Activated naive CD8-positive, alpha-beta T cell treated with anti-CD3 and anti-CD28 coated beads, Interleukin-2, amount 10 ng/mL, durations not matched to agents 7 days and 5 days (primary cell): ENCODE measurements at regions not wholly inside any gene's neighbourhood (a gene's known extent, or its start where the extent isn't known, plus 50 kb on each side); places are given as distances from the start of the nearest gene placed in this dataset.
"Not testable (repeated sequence)": the region's sequence is repeated elsewhere in the genome, so short reads cannot be mapped to it uniquely, and the experiment has no call there.

Experiments used
- ATAC-seq: fragments of 150-1000 bp; cut with Tn5 transposase; one replicate; pipeline ENCODE4 v1.10.0; 2021; ENCODE audit warnings: low read depth, moderate library complexity
- POLR2A ChIA-PET: fragments of 350-600 bp; sonication (Branson Sonifier 250); formaldehyde crosslinking; loops from one replicate; lab custom pipeline; 2021; ENCODE audit warnings: antibody characterized with exemption; lab: Charles Lee
- DNase-seq: peaks from one replicate; pipeline ENCODE4 v3.0.0; 2021
- H3K27ac Mint-ChIP-seq: one replicate; pipeline ENCODE4 v1.8.0; 2022; ENCODE audit warnings: mild to moderate bottlenecking, mixed read lengths
- H3K27me3 Mint-ChIP-seq: one replicate; pipeline ENCODE4 v1.8.0; 2022; ENCODE audit warnings: mild to moderate bottlenecking, moderate library complexity, mixed read lengths
- H3K36me3 Mint-ChIP-seq: one replicate; pipeline ENCODE4 v1.8.0; 2021; ENCODE audit warnings: mild to moderate bottlenecking, mixed read lengths
- H3K4me1 Mint-ChIP-seq: one replicate; pipeline ENCODE4 v1.8.0; 2021; ENCODE audit warnings: mixed read lengths
- H3K4me3 Mint-ChIP-seq: one replicate; pipeline ENCODE4 v1.8.0; 2022; ENCODE audit warnings: mild to moderate bottlenecking, moderate library complexity, mixed read lengths
- H3K9me3 Mint-ChIP-seq: one replicate; pipeline ENCODE4 v1.8.0; 2021; ENCODE audit warnings: mixed read lengths

DNA sequence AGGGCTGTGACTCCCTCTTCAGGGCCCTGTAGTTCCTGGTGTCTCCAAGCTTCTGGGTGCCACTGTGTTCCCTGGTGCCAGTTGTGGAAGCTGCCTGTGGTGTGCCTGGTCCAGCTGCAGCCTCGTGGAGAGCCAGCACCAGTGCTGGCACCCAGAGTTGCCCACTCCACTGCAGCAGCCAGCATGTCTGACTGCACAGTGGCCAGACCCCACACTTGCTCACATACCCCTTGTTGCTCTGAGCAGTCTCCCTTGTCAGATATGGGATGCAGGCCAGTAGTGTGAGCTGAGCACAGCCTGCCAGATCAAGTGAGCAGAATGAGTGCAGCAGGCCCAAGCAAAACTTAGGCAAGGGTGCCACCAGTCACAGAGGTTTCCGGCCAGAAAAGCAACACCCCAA, 108.6 kb downstream of the ZMAT1 start:
- Mint-ChIP-seq H3K9me3 (no peaks in the 10 kb centered on the region), H3K4me1 (no peaks in the 10 kb centered on the region), H3K4me3 (no peak overlapping the region), H3K27me3 (no peaks in the 10 kb centered on the region), H3K27ac (no peak overlapping the region), H3K36me3 (no peaks in the 10 kb centered on the region)
- DNase-seq (no peak), ATAC-seq (no peak)
- POLR2A ChIA-PET, result no interaction called here

DNA sequence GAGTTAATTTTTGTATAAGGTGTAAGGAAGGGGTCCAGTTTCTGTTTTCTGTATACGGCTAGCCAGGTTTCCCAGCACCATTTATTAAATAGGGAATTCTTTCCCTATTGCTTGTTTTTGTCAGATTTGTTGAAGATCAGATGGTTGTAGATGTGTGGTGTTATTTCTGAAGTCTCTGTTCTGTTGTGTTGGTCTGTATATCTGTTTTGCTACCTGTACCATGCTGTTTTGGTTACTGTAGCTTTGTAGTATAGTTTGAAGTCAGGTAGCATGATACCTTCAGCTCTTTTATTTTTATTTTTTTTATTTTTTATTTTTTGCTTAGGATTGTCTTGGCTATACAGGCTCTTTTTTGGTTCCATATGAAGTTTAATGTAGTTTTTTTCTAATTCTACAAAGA, 114.1 kb downstream of the ZMAT1 start:
- H3K4me1 Mint-ChIP-seq, H3K9me3 Mint-ChIP-seq, ATAC-seq, H3K36me3 Mint-ChIP-seq, H3K27ac Mint-ChIP-seq, H3K4me3 Mint-ChIP-seq, DNase-seq, POLR2A ChIA-PET, H3K27me3 Mint-ChIP-seq: not testable (repeated sequence)

DNA sequence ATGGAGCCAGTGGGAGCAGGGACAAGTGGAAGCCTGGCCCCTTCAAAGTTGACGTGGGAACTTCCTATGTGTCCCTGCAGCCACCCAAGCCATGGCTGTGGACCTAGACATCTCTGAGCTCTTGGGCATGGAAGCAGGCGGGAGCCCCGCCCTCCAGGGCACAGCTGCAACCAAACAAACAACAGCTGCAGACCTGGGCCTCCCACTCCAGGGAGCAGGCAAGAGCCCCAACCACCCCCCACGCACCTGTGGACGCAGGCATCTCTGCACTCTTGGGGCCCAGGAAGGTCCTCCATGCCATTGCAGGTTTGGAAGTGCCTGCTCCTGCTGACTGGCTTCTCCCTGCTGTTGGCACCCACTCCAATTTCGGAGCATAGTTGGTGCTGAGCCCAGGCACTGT, 118.6 kb downstream of the ZMAT1 start:
- H3K27me3 Mint-ChIP-seq, result no peaks in the 10 kb centered on the region
- no peaks in the 10 kb centered on the region for H3K36me3 Mint-ChIP-seq
- ATAC-seq (no peak), DNase-seq (no peak)
- POLR2A ChIA-PET, result no interaction called here
- no peaks in the 10 kb centered on the region for H3K4me1 Mint-ChIP-seq
- no peak overlapping the region for H3K4me3 Mint-ChIP-seq
- H3K27ac Mint-ChIP-seq, result no peak overlapping the region
- no peaks in the 10 kb centered on the region for H3K9me3 Mint-ChIP-seq

DNA sequence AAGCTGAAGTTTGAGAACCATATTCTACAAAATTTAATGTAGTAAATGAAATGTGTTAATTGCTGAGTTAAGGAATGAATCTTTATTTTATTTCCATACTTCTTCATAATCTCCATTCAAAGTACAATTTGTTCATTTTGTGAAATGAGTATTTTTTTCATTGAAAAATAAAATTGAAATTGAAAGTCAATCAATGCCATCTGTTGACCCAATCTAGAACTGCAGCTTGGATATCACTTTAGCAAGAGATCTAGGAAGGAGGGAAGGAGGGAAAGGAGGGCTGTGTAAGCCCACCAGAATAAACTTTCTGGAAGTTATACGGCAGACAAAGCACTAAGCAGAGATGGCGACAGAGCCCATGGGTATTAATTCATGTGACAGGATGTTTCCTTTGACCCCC, 128.4 kb downstream of the ZMAT1 start:
- Mint-ChIP-seq H3K27ac (no peak overlapping the region), H3K4me3 (no peak overlapping the region), H3K4me1 (peaks cover 3% of the 10 kb centered on the region), H3K27me3 (no peaks in the 10 kb centered on the region), H3K36me3 (no peaks in the 10 kb centered on the region), H3K9me3 (no peaks in the 10 kb centered on the region)
- no peak for DNase-seq
- no peak for ATAC-seq
- POLR2A ChIA-PET, result no interaction called here

DNA sequence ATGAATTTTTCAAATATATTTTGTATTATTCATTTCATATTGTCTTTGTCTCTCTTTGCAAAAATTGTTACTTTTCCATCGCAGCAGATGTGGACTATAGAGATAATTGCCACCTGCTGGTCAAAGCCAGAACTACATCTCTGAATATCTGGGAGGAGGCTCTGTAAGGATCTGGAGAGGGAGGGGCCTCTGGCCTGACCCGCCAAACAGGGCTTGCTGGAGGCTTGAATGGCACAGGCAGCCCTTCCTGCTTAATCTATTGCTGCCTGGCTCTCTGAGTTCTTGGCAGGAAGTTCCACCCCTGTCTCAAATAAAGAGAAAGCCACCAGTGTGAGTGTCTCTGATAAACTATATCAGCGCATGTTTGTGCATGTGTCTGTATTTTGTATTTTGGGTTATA, 132.4 kb downstream of the ZMAT1 start:
- Mint-ChIP-seq H3K4me3 (peak overlapping the region; percentile 81), H3K36me3 (no peaks in the 10 kb centered on the region), H3K4me1 (peaks cover 3% of the 10 kb centered on the region), H3K27me3 (no peaks in the 10 kb centered on the region), H3K27ac (no peak overlapping the region), H3K9me3 (no peaks in the 10 kb centered on the region)
- ATAC-seq, result peak; percentile 100
- DNase-seq, result peak; percentile 46
- POLR2A ChIA-PET, result no interaction called here

DNA sequence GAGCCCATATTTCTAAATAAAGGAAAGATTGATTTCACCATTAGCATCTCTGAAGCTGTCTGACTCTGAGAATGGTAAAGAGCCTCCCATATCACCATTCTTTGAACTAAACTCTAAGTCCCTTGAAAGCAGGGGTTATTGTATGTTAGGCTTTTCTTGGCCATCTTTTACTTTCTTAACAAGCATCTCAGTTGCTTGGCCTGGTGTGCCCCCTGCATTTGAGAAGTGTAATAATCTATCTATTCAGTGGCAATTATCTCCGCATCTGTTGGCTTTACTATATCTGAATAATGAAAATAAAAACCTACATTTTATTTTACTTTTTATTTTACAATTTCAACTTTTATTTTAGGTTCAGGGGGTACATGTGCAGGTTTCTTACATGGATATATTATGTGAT, 128.3 kb upstream of the ARMCX2 start:
- ATAC-seq, result no peak

DNA sequence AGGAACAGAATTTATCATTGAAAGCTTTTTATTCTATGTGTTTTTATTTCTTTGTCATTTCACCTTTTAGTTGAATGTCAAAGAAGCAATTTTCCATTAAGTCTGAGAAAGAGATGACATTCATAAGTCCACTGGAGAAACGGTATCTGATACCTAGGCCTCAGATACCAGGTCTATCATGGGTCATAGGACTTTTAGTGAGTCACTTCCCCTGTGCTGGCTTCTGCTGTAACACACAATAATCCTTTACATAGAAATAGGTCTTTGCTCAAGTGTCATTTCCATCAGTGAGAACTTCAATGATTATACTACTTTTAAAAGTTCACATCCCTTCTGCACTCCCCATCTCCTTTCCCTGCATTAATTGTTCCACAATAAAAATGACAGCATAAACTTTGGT, 125.5 kb upstream of the ARMCX2 start:
- H3K4me1 Mint-ChIP-seq, result no peaks in the 10 kb centered on the region
- H3K4me3 Mint-ChIP-seq, result no peak overlapping the region
- H3K27ac Mint-ChIP-seq, result no peak overlapping the region
- DNase-seq, result no peak
- no peaks in the 10 kb centered on the region for H3K9me3 Mint-ChIP-seq
- H3K36me3 Mint-ChIP-seq, result no peaks in the 10 kb centered on the region
- POLR2A ChIA-PET, result no interaction called here
- no peak for ATAC-seq
- no peaks in the 10 kb centered on the region for H3K27me3 Mint-ChIP-seq

More for the DNA sequence above, 128.3 kb upstream of the ARMCX2 start:
- Mint-ChIP-seq H3K9me3 (no peaks in the 10 kb centered on the region), H3K4me1 (no peaks in the 10 kb centered on the region), H3K27me3 (no peaks in the 10 kb centered on the region), H3K27ac (no peak overlapping the region), H3K36me3 (no peaks in the 10 kb centered on the region), H3K4me3 (no peak overlapping the region)
- DNase-seq, result no peak
- POLR2A ChIA-PET, result no interaction called here

DNA sequence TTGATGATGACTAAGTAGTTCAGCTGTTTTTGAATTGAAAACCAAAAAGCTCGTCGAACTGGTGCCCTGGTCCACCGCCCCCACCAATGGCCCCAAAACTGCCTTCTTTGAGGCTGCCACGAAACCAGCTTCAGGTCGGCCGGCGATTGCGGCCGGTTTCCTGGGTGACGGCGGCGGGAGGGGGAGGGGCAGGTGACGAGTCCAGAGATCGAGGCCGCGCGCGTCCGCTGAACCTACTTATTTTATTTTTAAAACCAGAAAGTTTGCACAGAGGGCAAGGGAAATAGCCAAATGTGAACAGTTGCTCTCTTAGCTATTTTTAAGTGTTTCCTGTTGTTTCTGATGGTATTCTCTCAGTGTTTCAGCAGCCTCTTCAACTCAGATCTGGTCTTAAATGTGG, 120.8 kb upstream of the ARMCX2 start:
- H3K9me3 Mint-ChIP-seq, H3K27me3 Mint-ChIP-seq, DNase-seq, ATAC-seq, H3K36me3 Mint-ChIP-seq, H3K27ac Mint-ChIP-seq, H3K4me1 Mint-ChIP-seq, H3K4me3 Mint-ChIP-seq, POLR2A ChIA-PET: not testable (repeated sequence)

DNA sequence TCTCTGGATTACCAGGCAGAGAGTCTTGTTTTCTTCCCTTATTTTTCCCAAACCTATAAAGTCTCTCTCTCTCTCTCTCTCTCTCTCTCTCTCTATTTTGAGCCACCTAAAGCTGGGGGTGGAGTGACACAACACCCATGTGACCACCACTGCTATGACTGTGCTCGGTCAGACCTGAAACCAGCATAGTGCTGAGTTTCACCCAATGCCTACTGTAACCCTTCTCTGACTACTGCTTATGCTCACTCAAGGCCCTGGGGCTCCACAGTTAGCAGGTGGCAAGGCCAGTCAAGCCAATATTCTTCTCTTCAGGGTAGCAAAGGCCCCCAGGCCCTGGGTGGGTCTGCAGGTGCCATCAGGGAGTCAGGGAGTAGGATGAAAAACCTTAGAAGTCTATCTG, 114.7 kb upstream of the ARMCX2 start:
- Mint-ChIP-seq H3K36me3 (no peaks in the 10 kb centered on the region), H3K27me3 (peaks cover 4% of the 10 kb centered on the region), H3K4me3 (no peak overlapping the region), H3K9me3 (no peaks in the 10 kb centered on the region), H3K4me1 (no peaks in the 10 kb centered on the region), H3K27ac (no peak overlapping the region)
- DNase-seq (no peak), ATAC-seq (no peak)
- POLR2A ChIA-PET, result no interaction called here

DNA sequence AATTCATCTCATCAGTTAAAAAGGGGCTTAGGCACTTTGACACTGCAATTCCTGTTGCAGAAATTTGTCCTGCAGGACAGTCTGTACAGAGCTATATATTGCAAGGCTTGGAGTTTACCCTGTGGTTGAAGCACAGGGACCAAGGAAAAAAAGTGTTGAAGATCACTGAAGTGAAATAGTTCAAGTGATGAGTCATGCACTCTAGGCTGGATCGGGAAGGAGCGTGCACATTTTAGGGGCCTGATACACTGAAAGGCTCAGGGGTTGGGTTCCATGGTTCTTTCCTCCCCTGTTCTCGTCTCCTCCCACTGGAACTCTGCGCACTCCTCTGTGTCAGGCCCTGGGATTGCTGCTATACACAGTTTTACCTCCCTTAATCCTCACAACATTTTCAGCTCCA, 104.9 kb upstream of the ARMCX2 start:
- POLR2A ChIA-PET, result no interaction called here
- Mint-ChIP-seq H3K9me3 (no peaks in the 10 kb centered on the region), H3K36me3 (no peaks in the 10 kb centered on the region), H3K4me3 (no peak overlapping the region), H3K27me3 (peaks cover 6% of the 10 kb centered on the region), H3K4me1 (no peaks in the 10 kb centered on the region), H3K27ac (no peak overlapping the region)
- DNase-seq (no peak), ATAC-seq (no peak)

DNA sequence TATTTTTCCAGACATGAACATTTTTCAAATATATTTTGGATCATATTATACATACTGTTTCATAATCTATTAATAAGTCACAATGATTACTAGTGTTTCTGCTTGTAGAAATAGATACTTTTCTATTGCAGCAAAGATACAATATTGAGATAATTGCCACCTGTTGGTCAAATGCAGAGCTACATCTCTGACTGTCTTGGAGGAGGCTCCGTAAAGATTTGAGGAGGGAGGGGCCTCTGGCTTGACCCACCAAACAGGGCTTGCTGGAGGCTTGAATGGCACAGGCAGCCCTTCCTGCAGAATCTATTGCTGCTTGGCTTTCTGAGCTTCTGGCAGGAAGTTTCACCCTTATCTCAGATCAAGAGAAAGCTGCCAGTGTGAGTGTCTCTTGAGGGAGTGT, 99.3 kb upstream of the ARMCX2 start:
- Mint-ChIP-seq H3K4me1 (no peaks in the 10 kb centered on the region), H3K27me3 (peaks cover 6% of the 10 kb centered on the region), H3K27ac (no peak overlapping the region), H3K36me3 (no peaks in the 10 kb centered on the region), H3K4me3 (no peak overlapping the region), H3K9me3 (no peaks in the 10 kb centered on the region)
- POLR2A ChIA-PET, result no interaction called here
- no peak for DNase-seq
- ATAC-seq, result peak; percentile 72

DNA sequence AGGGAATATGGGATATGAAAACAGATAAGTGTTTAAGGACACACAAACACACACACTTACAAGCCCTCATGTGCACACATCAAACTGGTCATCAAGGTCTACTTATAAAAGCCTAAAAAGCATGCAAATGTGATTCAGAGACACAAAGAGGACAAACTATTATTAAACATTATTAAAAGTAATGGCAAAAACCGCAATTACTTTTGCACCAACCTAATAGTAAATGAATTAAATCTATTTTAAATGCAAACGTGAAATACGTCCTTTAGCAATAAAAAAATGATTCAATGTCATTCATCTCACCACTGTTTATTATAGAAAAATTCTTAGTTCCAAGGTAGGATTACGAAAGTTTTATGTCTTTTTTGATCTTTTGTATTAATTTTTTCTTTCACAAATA, 91.1 kb upstream of the ARMCX2 start:
- no peak for ATAC-seq
- DNase-seq, result no peak
- Mint-ChIP-seq H3K9me3 (no peaks in the 10 kb centered on the region), H3K27ac (no peak overlapping the region), H3K4me3 (no peak overlapping the region), H3K36me3 (no peaks in the 10 kb centered on the region), H3K4me1 (no peaks in the 10 kb centered on the region), H3K27me3 (peaks cover 10% of the 10 kb centered on the region)
- POLR2A ChIA-PET, result no interaction called here

DNA sequence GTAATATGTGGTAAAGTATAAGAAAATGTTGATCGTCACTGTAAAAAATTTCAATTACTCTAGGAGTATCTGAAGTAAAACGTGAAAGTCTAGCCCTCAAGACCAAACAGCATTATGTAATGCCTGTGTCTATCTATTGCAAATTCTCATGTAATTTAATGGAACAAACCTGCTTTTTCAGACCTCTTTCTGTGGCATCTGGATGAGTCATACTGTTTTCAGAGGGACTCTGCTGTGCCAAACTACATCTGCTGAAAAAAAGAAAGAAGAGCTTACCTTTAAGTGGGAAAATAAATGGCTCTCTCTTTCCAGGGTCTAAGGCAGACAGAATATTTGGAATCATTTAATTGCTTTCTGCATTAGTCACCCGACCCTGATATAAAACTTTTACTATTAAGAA, 89.8 kb upstream of the ARMCX2 start:
- H3K27ac Mint-ChIP-seq, result no peak overlapping the region
- POLR2A ChIA-PET, result no interaction called here
- H3K4me3 Mint-ChIP-seq, result no peak overlapping the region
- ATAC-seq (no peak), DNase-seq (no peak)
- H3K9me3 Mint-ChIP-seq, result no peaks in the 10 kb centered on the region
- no peaks in the 10 kb centered on the region for H3K36me3 Mint-ChIP-seq
- H3K4me1 Mint-ChIP-seq, result no peaks in the 10 kb centered on the region
- H3K27me3 Mint-ChIP-seq, result peaks cover 15% of the 10 kb centered on the region

DNA sequence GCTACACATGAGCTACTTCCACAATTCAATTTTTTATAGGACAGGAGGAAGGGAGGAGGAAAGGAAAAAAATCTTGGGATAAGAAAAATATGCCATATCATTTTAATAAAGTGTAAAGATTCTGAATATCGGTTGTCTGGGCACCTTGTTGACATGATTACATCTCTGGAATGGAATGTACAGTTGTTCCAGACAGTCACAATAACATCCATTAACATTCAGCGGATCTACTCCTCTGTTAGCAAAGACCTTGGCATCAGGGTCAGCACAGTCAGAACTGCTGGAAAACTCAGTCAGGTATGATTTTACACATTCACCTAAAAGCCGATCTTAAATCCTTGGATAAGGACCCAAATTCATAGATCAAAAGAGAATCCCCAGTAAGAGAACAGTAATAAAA, 85.4 kb upstream of the ARMCX2 start:
- H3K9me3 Mint-ChIP-seq, result no peaks in the 10 kb centered on the region
- H3K4me1 Mint-ChIP-seq, result no peaks in the 10 kb centered on the region
- H3K36me3 Mint-ChIP-seq, result no peaks in the 10 kb centered on the region
- no peak for DNase-seq
- H3K27ac Mint-ChIP-seq, result no peak overlapping the region
- POLR2A ChIA-PET, result no interaction called here
- no peak for ATAC-seq
- no peak overlapping the region for H3K4me3 Mint-ChIP-seq
- peaks cover 8% of the 10 kb centered on the region for H3K27me3 Mint-ChIP-seq

DNA sequence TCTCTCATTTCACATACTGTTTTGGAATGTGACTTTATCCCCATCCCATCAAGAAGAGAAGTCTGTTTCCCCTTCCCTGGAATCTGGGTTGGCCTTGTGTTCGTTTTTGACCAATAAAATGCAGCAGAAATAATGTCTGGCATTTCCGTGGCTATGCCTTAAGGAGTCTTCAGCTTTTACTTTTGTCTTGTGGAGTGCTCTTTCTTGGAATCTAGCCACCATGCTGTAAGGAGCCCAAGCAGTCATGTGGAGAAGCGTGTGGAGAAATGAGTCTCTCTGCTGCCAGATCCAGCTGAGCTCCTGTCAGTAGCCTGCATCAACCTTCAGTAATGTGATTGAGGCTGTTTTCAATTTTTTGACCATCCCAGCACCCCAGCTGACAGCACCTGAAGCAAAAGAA, 84.4 kb upstream of the ARMCX2 start:
- no peak for DNase-seq

More for the DNA sequence above, 84.4 kb upstream of the ARMCX2 start:
- ATAC-seq, result no peak
- Mint-ChIP-seq H3K4me3 (no peak overlapping the region), H3K27ac (no peak overlapping the region), H3K36me3 (no peaks in the 10 kb centered on the region), H3K4me1 (no peaks in the 10 kb centered on the region), H3K27me3 (peaks cover 8% of the 10 kb centered on the region), H3K9me3 (no peaks in the 10 kb centered on the region)
- POLR2A ChIA-PET, result no interaction called here
